CD8-positive, alpha-beta memory T cell (primary cell): ENCODE measurements at regions not wholly inside any gene's neighbourhood (a gene's known extent, or its start where the extent isn't known, plus 50 kb on each side); places are given as distances from the start of the nearest gene placed in this dataset.

ENCODE experiments used
- CTCF ChIA-PET: fragments of 350-600 bp; sonication (Branson Sonifier 250); formaldehyde crosslinking; loops from one replicate; lab custom pipeline; 2021; ENCODE audit warnings: antibody characterized with exemption; lab: Charles Lee
- POLR2A ChIA-PET: fragments of 350-600 bp; sonication (Branson Sonifier 250); formaldehyde crosslinking; loops from one replicate; lab custom pipeline; 2021; ENCODE audit warnings: antibody characterized with exemption; lab: Charles Lee
- DNase-seq, 5 donors: peaks; one replicate each; pipeline versions ENCODE4 v3.0.0 to v3.0.0-alpha.2; 2020 to 2022; ENCODE audit warnings: mixed read lengths in 1 of 5
- H3K27ac ChIP-seq: one replicate; pipeline ENCODE4 v1.7.0; 2013; ENCODE audit warnings: low read depth, mild to moderate bottlenecking, low read length, moderate library complexity
- H3K27me3 ChIP-seq: 2 replicates; pipeline ENCODE4 v1.7.0; 2013; ENCODE audit warnings: low read length, mild to moderate bottlenecking; ENCODE audit not compliant: insufficient read depth, poor library complexity, severe bottlenecking
- H3K36me3 ChIP-seq: 2 replicates; pipeline ENCODE4 v1.7.0; 2013; ENCODE audit warnings: mild to moderate bottlenecking, low read length, moderate library complexity; ENCODE audit not compliant: insufficient read depth
- H3K4me1 ChIP-seq: 2 replicates; pipeline ENCODE4 v1.7.0; 2013; ENCODE audit warnings: mild to moderate bottlenecking, low read length, moderate library complexity; ENCODE audit not compliant: insufficient read depth
- H3K4me3 ChIP-seq: 2 replicates; pipeline ENCODE4 v1.7.0; 2013; ENCODE audit warnings: mild to moderate bottlenecking, low read length
- H3K9me3 ChIP-seq: 2 replicates; pipeline ENCODE4 v1.7.0; 2013; ENCODE audit warnings: mild to moderate bottlenecking, low read length
- H3K27ac Mint-ChIP-seq, 8 donors: one replicate each; pipeline ENCODE4 v1.8.0; 2020 to 2021; ENCODE audit warnings: mixed read lengths in 8 of 8, mild to moderate bottlenecking in 6 of 8, inconsistent platforms in 3 of 8, moderate library complexity in 3 of 8
- H3K27me3 Mint-ChIP-seq, 2 donors: one replicate each; pipeline ENCODE4 v1.8.0; 2020 to 2021; ENCODE audit warnings: mixed read lengths in 2 of 2, mild to moderate bottlenecking in 1 of 2, moderate library complexity in 1 of 2
- H3K36me3 Mint-ChIP-seq, 3 donors: one replicate each; pipeline ENCODE4 v1.8.0; 2020 to 2021; ENCODE audit warnings: mixed read lengths in 3 of 3, inconsistent platforms in 1 of 3, mild to moderate bottlenecking in 1 of 3
- H3K4me1 Mint-ChIP-seq, 3 donors: one replicate each; pipeline ENCODE4 v1.8.0; 2020 to 2021; ENCODE audit warnings: mixed read lengths in 3 of 3, inconsistent platforms in 1 of 3, mild to moderate bottlenecking in 1 of 3
- H3K4me3 Mint-ChIP-seq, 7 donors: one replicate each; pipeline ENCODE4 v1.8.0; 2020 to 2021; ENCODE audit warnings: mixed read lengths in 7 of 7, mild to moderate bottlenecking in 6 of 7, moderate library complexity in 4 of 7, inconsistent platforms in 2 of 7
- H3K9me3 Mint-ChIP-seq, 5 donors: one replicate each; pipeline ENCODE4 v1.8.0; 2020 to 2022; ENCODE audit warnings: mixed read lengths in 5 of 5, mild to moderate bottlenecking in 3 of 5, moderate library complexity in 2 of 5, inconsistent platforms in 1 of 5

GRCh38 chr10:128421371-128422160 lies 295.3 kb upstream of the MKI67 start:
- DNase-seq: no peak
- Mint-ChIP-seq H3K27me3 (peaks cover 3 to 6% of the 10 kb centered on the region in 2 donors), H3K4me1 (no peaks in the 10 kb centered on the region), H3K27ac (no peak overlapping the region), H3K4me3 (no peak overlapping the region), H3K9me3 (peaks cover 0 to 2% (median 0%) of the 10 kb centered on the region in 5 donors), H3K36me3 (no peaks in the 10 kb centered on the region)
- H3K4me1 ChIP-seq: no peaks in the 10 kb centered on the region
- POLR2A ChIA-PET: no interaction called here
- no peak overlapping the region for H3K4me3 ChIP-seq
- no peaks in the 10 kb centered on the region for H3K9me3 ChIP-seq
- H3K27me3 ChIP-seq: no peaks in the 10 kb centered on the region
- H3K36me3 ChIP-seq: no peaks in the 10 kb centered on the region
- H3K27ac ChIP-seq: no peak overlapping the region
- CTCF ChIA-PET: no interaction called here

- peaks cover 3 to 6% of the 10 kb centered on the region in 2 donors for H3K27me3 Mint-ChIP-seq
- POLR2A ChIA-PET: no interaction called here
- no peak for DNase-seq
- H3K4me1 ChIP-seq: no peaks in the 10 kb centered on the region
- no peaks in the 10 kb centered on the region for H3K4me1 Mint-ChIP-seq
- H3K36me3 Mint-ChIP-seq: no peaks in the 10 kb centered on the region
- peaks cover 0 to 2% (median 0%) of the 10 kb centered on the region in 5 donors for H3K9me3 Mint-ChIP-seq
- no peak overlapping the region for H3K4me3 ChIP-seq
- H3K9me3 ChIP-seq: no peaks in the 10 kb centered on the region
- no peaks in the 10 kb centered on the region for H3K27me3 ChIP-seq
- no peak overlapping the region for H3K27ac ChIP-seq
- no peak overlapping the region for H3K4me3 Mint-ChIP-seq
- no peaks in the 10 kb centered on the region for H3K36me3 ChIP-seq
- H3K27ac Mint-ChIP-seq: no peak overlapping the region
- CTCF ChIA-PET: no interaction called here
Measured at GRCh38 chr10:128422190-128422589, 296.0 kb upstream of the MKI67 start.

GRCh38 chr10:128422999-128423398 lies 296.8 kb upstream of the MKI67 start:
- Mint-ChIP-seq H3K27me3 (peaks cover 3 to 6% of the 10 kb centered on the region in 2 donors), H3K9me3 (peaks cover 0 to 2% (median 0%) of the 10 kb centered on the region in 5 donors), H3K4me1 (no peaks in the 10 kb centered on the region), H3K36me3 (no peaks in the 10 kb centered on the region), H3K4me3 (no peak overlapping the region), H3K27ac (no peak overlapping the region)
- ChIA-PET CTCF (no interaction called here), POLR2A (no interaction called here)
- Histone ChIP-seq H3K4me1 (no peaks in the 10 kb centered on the region), H3K27ac (no peak overlapping the region), H3K9me3 (no peaks in the 10 kb centered on the region), H3K36me3 (no peaks in the 10 kb centered on the region), H3K27me3 (no peaks in the 10 kb centered on the region), H3K4me3 (no peak overlapping the region)
- DNase-seq: no peak

- Mint-ChIP-seq H3K4me3 (no peak overlapping the region), H3K9me3 (peaks cover 0 to 4% (median 1%) of the 10 kb centered on the region in 5 donors), H3K4me1 (no peaks in the 10 kb centered on the region), H3K27ac (no peak overlapping the region), H3K36me3 (no peaks in the 10 kb centered on the region), H3K27me3 (peaks cover 0 to 2% of the 10 kb centered on the region in 2 donors)
- no peaks in the 10 kb centered on the region for H3K4me1 ChIP-seq
- no peaks in the 10 kb centered on the region for H3K27me3 ChIP-seq
- no peak overlapping the region for H3K4me3 ChIP-seq
- H3K36me3 ChIP-seq: no peaks in the 10 kb centered on the region
- no peak for DNase-seq
- CTCF ChIA-PET: no interaction called here
- POLR2A ChIA-PET: no interaction called here
- no peaks in the 10 kb centered on the region for H3K9me3 ChIP-seq
- no peak overlapping the region for H3K27ac ChIP-seq
Measured at GRCh38 chr10:128429321-128429720, 303.1 kb upstream of the MKI67 start.

GRCh38 chr10:128429835-128430513 lies 303.8 kb upstream of the MKI67 start:
- Histone ChIP-seq H3K27me3 (no peaks in the 10 kb centered on the region), H3K27ac (no peak overlapping the region), H3K4me3 (no peak overlapping the region), H3K4me1 (no peaks in the 10 kb centered on the region), H3K36me3 (no peaks in the 10 kb centered on the region), H3K9me3 (no peaks in the 10 kb centered on the region)
- peaks cover 0 to 5% (median 2%) of the 10 kb centered on the region in 5 donors for H3K9me3 Mint-ChIP-seq
- no peak overlapping the region for H3K4me3 Mint-ChIP-seq
- no peak for DNase-seq
- ChIA-PET POLR2A (no interaction called here), CTCF (no interaction called here)
- H3K36me3 Mint-ChIP-seq: no peaks in the 10 kb centered on the region
- H3K27me3 Mint-ChIP-seq: peaks cover 0 to 6% of the 10 kb centered on the region in 2 donors
- H3K4me1 Mint-ChIP-seq: no peaks in the 10 kb centered on the region
- H3K27ac Mint-ChIP-seq: no peak overlapping the region

DNA sequence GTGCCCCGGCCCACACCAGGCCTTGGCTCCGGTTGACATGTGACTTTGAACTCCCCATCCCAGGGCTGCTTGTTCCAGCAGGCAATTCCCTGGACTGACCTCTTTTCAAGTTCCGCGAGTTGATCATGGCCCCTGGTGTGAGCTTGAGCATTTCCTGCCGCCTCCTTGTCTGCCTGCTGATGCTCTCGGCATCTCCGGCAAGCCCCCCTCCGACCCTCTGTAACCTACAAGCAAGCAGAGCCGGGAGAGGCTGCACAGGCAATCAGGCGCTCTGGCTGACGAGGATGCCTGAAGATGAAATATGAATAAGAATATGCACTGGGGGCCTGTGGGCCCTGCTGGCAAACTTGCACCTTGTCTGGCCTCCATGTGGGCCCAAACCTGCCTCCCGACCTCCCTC lies 304.9 kb upstream of the MKI67 start:
- Mint-ChIP-seq H3K4me1 (no peaks in the 10 kb centered on the region), H3K9me3 (peaks cover 0 to 5% (median 2%) of the 10 kb centered on the region in 5 donors), H3K4me3 (no peak overlapping the region), H3K36me3 (no peaks in the 10 kb centered on the region), H3K27ac (no peak overlapping the region), H3K27me3 (peaks cover 0 to 7% of the 10 kb centered on the region in 2 donors)
- Histone ChIP-seq H3K27ac (no peak overlapping the region), H3K9me3 (no peaks in the 10 kb centered on the region), H3K27me3 (no peaks in the 10 kb centered on the region), H3K4me1 (no peaks in the 10 kb centered on the region), H3K4me3 (no peak overlapping the region), H3K36me3 (no peaks in the 10 kb centered on the region)
- POLR2A ChIA-PET: no interaction called here
- no peak for DNase-seq
- CTCF ChIA-PET: no interaction called here

DNA sequence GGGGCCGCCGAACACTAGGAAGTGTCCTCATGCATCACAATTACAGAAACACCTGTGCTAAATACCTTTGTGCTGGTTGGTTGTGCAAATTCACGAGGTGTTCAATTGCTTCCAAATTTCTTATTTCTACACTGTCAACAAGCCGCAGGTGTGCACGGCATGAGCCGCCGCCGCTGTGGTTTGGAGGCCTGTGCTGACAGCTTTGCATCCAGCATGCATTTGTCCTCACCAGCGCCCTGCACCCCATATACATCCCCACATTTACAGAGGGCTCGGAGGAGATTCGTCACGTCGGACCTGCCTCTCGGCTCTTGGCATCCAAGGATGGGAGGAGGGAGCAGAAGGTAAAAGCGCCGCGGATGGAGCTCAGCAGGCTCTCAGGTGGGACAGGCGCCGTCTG lies 305.3 kb upstream of the MKI67 start:
- ChIA-PET POLR2A (no interaction called here), CTCF (no interaction called here)
- Mint-ChIP-seq H3K4me3 (no peak overlapping the region), H3K27ac (no peak overlapping the region), H3K27me3 (peaks cover 0 to 7% of the 10 kb centered on the region in 2 donors), H3K4me1 (no peaks in the 10 kb centered on the region), H3K36me3 (no peaks in the 10 kb centered on the region), H3K9me3 (peaks cover 0 to 7% (median 2%) of the 10 kb centered on the region in 5 donors)
- H3K4me3 ChIP-seq: no peak overlapping the region
- no peaks in the 10 kb centered on the region for H3K27me3 ChIP-seq
- H3K4me1 ChIP-seq: no peaks in the 10 kb centered on the region
- H3K9me3 ChIP-seq: no peaks in the 10 kb centered on the region
- H3K27ac ChIP-seq: no peak overlapping the region
- no peaks in the 10 kb centered on the region for H3K36me3 ChIP-seq
- no peak for DNase-seq

GRCh38 chr10:128432011-128432410 lies 305.8 kb upstream of the MKI67 start:
- CTCF ChIA-PET: no interaction called here

More at GRCh38 chr10:128432011-128432410, 305.8 kb upstream of the MKI67 start:
- Histone ChIP-seq H3K4me1 (no peaks in the 10 kb centered on the region), H3K27ac (no peak overlapping the region), H3K9me3 (no peaks in the 10 kb centered on the region), H3K4me3 (no peak overlapping the region), H3K36me3 (no peaks in the 10 kb centered on the region), H3K27me3 (no peaks in the 10 kb centered on the region)
- H3K9me3 Mint-ChIP-seq: peaks cover 0 to 7% (median 2%) of the 10 kb centered on the region in 5 donors
- no peak overlapping the region for H3K4me3 Mint-ChIP-seq
- POLR2A ChIA-PET: no interaction called here
- H3K27ac Mint-ChIP-seq: peak overlapping the region in 1 of 8 donors; percentile 72
- no peak for DNase-seq
- no peaks in the 10 kb centered on the region for H3K36me3 Mint-ChIP-seq
- H3K27me3 Mint-ChIP-seq: peaks cover 0 to 7% of the 10 kb centered on the region in 2 donors
- H3K4me1 Mint-ChIP-seq: no peaks in the 10 kb centered on the region
